Uterus (tissue), 3 donors: ENCODE measurements at regions not wholly inside any gene's neighbourhood (a gene's known extent, or its start where the extent isn't known, plus 50 kb on each side); places are given as distances from the start of the nearest gene placed in this dataset.

Experiments used
- DNase-seq, 2 donors: peaks; one replicate each; pipeline ENCODE4 v3.0.0-alpha.2; 2019 to 2020
- H3K27ac ChIP-seq, 2 donors: fragments of 200-600 bp; sonication (generic); 1 replicate in 1 of 2; 2 replicates in 1 of 2; pipeline ENCODE4 v1.5.1; 2016 to 2018
- H3K27me3 ChIP-seq, 2 donors: fragments of 200-600 bp; sonication (generic); one replicate each; pipeline ENCODE4 v1.5.1; 2018 to 2019; ENCODE audit warnings: control low read depth in 1 of 2
- H3K36me3 ChIP-seq, 2 donors: fragments of 200-600 bp; sonication (generic); one replicate each; pipeline ENCODE4 v1.5.1; 2019; ENCODE audit warnings: control low read depth in 1 of 2
- H3K4me1 ChIP-seq, 2 donors: fragments of 200-600 bp; sonication (generic); one replicate each; pipeline ENCODE4 v1.5.1; 2018 to 2019; ENCODE audit warnings: control low read depth in 1 of 2
- H3K4me3 ChIP-seq, 2 donors: fragments of 200-600 bp; sonication (generic); 1 replicate in 1 of 2; 2 replicates in 1 of 2; pipeline ENCODE4 v1.5.1; 2018 to 2019; ENCODE audit warnings: mild to moderate bottlenecking in 1 of 2
- H3K9me3 ChIP-seq, 2 donors: fragments of 200-600 bp; sonication (generic); one replicate each; pipeline ENCODE4 v1.5.1; 2019; ENCODE audit warnings: control low read depth in 1 of 2
- CTCF ChIP-seq, 4 experiments: fragments of 200-600 bp in 2 of 4; fragments of 450-650 bp in 2 of 4; sonication (generic) in 2 of 4; IDR thresholded peaks; one replicate each; pipeline ENCODE4 v1.5.1; 2016 to 2019; ENCODE audit warnings: antibody characterized with exemption in 4 of 4, mild to moderate bottlenecking in 2 of 4, moderate library complexity in 1 of 4
- POLR2A ChIP-seq, 2 donors: fragments of 450-650 bp; IDR thresholded peaks; one replicate each; pipeline ENCODE4 v1.6.1; 2016; ENCODE audit warnings: antibody characterized with exemption in 2 of 2, mild to moderate bottlenecking in 1 of 2, moderate library complexity in 1 of 2
- intact Hi-C: fragments of 100-400 bp; cut with DNase I; formaldehyde crosslinking; loops from one replicate; pipeline ENCODE4 v1.15.1; 2023; ENCODE audit warnings: low total_unique reads
- donor health status: DM: yes; HTN: yes; CAD: no.

- H3K27ac ChIP-seq: no peak overlapping the region
- intact Hi-C loops: no loop called here
- no peaks in the 10 kb centered on the region for H3K27me3 ChIP-seq
- no peaks in the 10 kb centered on the region for H3K9me3 ChIP-seq
- no peak for DNase-seq
- H3K4me3 ChIP-seq: no peak overlapping the region
- TF ChIP-seq CTCF (IDR thresholded peaks at IDR 0.05): no peak
- no peak for TF ChIP-seq POLR2A (IDR thresholded peaks at IDR 0.05)
- H3K4me1 ChIP-seq: no peaks in the 10 kb centered on the region
- no peaks in the 10 kb centered on the region for H3K36me3 ChIP-seq
Observed at GRCh38 chr12:27901959-27902358, 70.6 kb downstream of the PTHLH start.

- DNase-seq: no peak
- no peak overlapping the region for H3K4me3 ChIP-seq
- H3K36me3 ChIP-seq: no peaks in the 10 kb centered on the region
- no peaks in the 10 kb centered on the region for H3K4me1 ChIP-seq
- no peak overlapping the region for H3K27ac ChIP-seq
- no peaks in the 10 kb centered on the region for H3K9me3 ChIP-seq
- H3K27me3 ChIP-seq: no peaks in the 10 kb centered on the region
- TF ChIP-seq POLR2A (IDR thresholded peaks at IDR 0.05) (no peak), CTCF (IDR thresholded peaks at IDR 0.05) (no peak)
- intact Hi-C loops: no loop called here
Observed at GRCh38 chr12:27900920-27901879, 71.3 kb downstream of the PTHLH start.

- no peaks in the 10 kb centered on the region for H3K9me3 ChIP-seq
- H3K4me3 ChIP-seq: no peak overlapping the region
- TF ChIP-seq CTCF (IDR thresholded peaks at IDR 0.05) (no peak), POLR2A (IDR thresholded peaks at IDR 0.05) (no peak)
- no peak overlapping the region for H3K27ac ChIP-seq
- H3K36me3 ChIP-seq: no peaks in the 10 kb centered on the region
- DNase-seq: no peak
- intact Hi-C loops: no loop called here
- H3K4me1 ChIP-seq: no peaks in the 10 kb centered on the region
- H3K27me3 ChIP-seq: no peaks in the 10 kb centered on the region
Observed at GRCh38 chr12:27899151-27899661, 73.3 kb downstream of the PTHLH start.

- no peak overlapping the region for H3K27ac ChIP-seq
- no peaks in the 10 kb centered on the region for H3K9me3 ChIP-seq
- DNase-seq: no peak
- no peaks in the 10 kb centered on the region for H3K27me3 ChIP-seq
- H3K4me3 ChIP-seq: no peak overlapping the region
- no peaks in the 10 kb centered on the region for H3K4me1 ChIP-seq
- TF ChIP-seq POLR2A (IDR thresholded peaks at IDR 0.05): no peak
- no peak for TF ChIP-seq CTCF (IDR thresholded peaks at IDR 0.05)
- intact Hi-C loops: no loop called here
- no peaks in the 10 kb centered on the region for H3K36me3 ChIP-seq
Observed at GRCh38 chr12:27898022-27898421, 74.5 kb downstream of the PTHLH start.

- no peak overlapping the region for H3K27ac ChIP-seq
- no peaks in the 10 kb centered on the region for H3K9me3 ChIP-seq
- H3K4me3 ChIP-seq: no peak overlapping the region
- DNase-seq: no peak
- no peaks in the 10 kb centered on the region for H3K36me3 ChIP-seq
- no peak for TF ChIP-seq CTCF (IDR thresholded peaks at IDR 0.05)
- no peak for TF ChIP-seq POLR2A (IDR thresholded peaks at IDR 0.05)
- no peaks in the 10 kb centered on the region for H3K4me1 ChIP-seq
- no peaks in the 10 kb centered on the region for H3K27me3 ChIP-seq
- intact Hi-C loops: no loop called here
Observed at GRCh38 chr12:27896419-27896990, 76.0 kb downstream of the PTHLH start.
